ENCODE measurements at regions not wholly inside any gene's neighbourhood (a gene's known extent, or its start where the extent isn't known, plus 50 kb on each side); places are given as distances from the start of the nearest gene placed in this dataset.

DNA sequence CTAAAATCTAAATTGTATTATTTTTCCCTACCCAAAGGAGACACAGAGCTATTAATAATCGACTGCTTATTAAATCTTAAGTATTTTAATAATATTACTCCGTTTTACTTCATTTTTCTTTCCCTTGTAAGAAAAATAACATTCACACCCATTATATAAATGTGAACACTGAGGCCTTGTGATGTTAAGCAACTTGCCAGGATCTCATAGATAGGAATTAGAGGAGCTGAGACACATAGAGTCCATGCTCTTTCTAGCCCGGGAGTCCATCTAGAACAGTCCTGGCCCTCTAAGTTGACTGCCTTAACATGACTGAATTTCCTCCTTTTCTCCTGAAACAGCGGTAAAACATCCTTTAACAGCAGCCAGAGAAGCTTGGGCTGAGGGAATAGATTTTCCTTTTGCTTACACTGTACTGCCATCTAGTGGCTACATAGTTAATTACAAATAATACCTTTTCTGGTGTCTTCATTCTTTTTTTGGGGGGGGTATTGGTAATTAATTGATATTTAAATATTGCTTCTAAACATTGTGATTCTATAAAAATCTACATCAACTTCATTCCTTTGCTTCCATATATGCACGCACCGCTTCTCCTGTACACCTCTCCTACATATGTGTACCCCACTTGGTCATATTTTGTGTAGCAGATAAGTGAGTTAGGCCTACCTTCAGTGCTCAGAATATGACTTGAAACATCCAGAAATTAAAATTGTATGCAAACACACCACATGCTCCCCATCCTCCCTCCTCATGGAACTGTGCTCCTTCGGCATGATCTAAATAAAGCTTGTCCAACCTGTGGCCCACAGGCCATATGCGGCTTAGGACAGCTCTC lies 125.8 kb upstream of the HNMT start:
- Histone ChIP-seq H2AFZ (ENCODE audit: low read depth, low read length, severe bottlenecking) (no peak overlapping the region), H3K4me3 (ENCODE audit: insufficient read depth, low read length, poor library complexity, severe bottlenecking) (no peak overlapping the region), H4K20me1 (ENCODE audit: low read depth, low read length) (no peaks in the 10 kb centered on the region), H3K27ac (ENCODE audit: low read depth, low read length) (no peak overlapping the region), H3K9me2 (replicated peaks; ENCODE audit: insufficient read depth, low read length) (no peaks in the 10 kb centered on the region), H3K9ac (ENCODE audit: low read length) (no peak overlapping the region), H3K27me3 (ENCODE audit: low read length) (no peaks in the 10 kb centered on the region), H3K36me3 (ENCODE audit: low read length) (no peaks in the 10 kb centered on the region), H3K9me3 (ENCODE audit: insufficient read depth, low read length) (no peaks in the 10 kb centered on the region), H3K4me2 (ENCODE audit: low read depth, low read length, poor library complexity, severe bottlenecking) (no peak overlapping the region), H3F3A (ENCODE audit: insufficient read depth) (no peaks in the 10 kb centered on the region), H3K79me2 (ENCODE audit: insufficient read depth, low read length) (no peaks in the 10 kb centered on the region)
- TF ChIP-seq, protein P1, sequence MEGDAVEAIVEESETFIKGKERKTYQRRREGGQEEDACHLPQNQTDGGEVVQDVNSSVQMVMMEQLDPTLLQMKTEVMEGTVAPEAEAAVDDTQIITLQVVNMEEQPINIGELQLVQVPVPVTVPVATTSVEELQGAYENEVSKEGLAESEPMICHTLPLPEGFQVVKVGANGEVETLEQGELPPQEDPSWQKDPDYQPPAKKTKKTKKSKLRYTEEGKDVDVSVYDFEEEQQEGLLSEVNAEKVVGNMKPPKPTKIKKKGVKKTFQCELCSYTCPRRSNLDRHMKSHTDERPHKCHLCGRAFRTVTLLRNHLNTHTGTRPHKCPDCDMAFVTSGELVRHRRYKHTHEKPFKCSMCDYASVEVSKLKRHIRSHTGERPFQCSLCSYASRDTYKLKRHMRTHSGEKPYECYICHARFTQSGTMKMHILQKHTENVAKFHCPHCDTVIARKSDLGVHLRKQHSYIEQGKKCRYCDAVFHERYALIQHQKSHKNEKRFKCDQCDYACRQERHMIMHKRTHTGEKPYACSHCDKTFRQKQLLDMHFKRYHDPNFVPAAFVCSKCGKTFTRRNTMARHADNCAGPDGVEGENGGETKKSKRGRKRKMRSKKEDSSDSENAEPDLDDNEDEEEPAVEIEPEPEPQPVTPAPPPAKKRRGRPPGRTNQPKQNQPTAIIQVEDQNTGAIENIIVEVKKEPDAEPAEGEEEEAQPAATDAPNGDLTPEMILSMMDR (IDR thresholded peaks at IDR 0.05; ENCODE audit: insufficient read depth, low read length, poor library complexity, severe bottlenecking): no peak
- TF ChIP-seq EZH2phosphoT487 (conservative IDR thresholded peaks at IDR 0.05; ENCODE audit: low read length): no peak

DNA sequence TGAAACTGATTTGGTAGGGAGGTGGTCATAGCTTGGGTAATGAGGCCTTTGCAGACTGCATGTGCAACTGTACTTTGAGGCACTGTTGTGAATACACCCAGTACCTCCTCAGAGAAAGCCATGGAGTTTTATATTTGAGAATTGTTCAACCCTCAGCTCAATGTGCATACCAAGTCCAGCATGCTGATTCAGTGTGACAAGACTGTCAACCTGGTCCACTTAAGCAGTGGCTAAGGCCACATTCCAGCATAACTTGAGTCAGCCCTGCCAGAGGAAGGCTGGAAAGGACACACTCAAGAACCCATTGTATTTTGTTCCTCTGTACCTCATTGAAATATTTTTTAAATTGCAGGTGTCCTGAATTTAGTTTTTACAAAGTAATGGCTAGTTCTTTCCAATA lies 121.8 kb upstream of the HNMT start:
- H3K27ac ChIP-seq (ENCODE audit: low read depth, low read length): no peak overlapping the region
- TF ChIP-seq, protein P1 (IDR thresholded peaks at IDR 0.05; ENCODE audit: insufficient read depth, low read length, poor library complexity, severe bottlenecking): no peak
- H3K27me3 ChIP-seq (ENCODE audit: low read length): no peaks in the 10 kb centered on the region
- no peaks in the 10 kb centered on the region for H3K9me2 ChIP-seq (replicated peaks; ENCODE audit: insufficient read depth, low read length)
- H3K79me2 ChIP-seq (ENCODE audit: insufficient read depth, low read length): no peaks in the 10 kb centered on the region
- H3K4me2 ChIP-seq (ENCODE audit: low read depth, low read length, poor library complexity, severe bottlenecking): no peak overlapping the region
- no peak overlapping the region for H2AFZ ChIP-seq (ENCODE audit: low read depth, low read length, severe bottlenecking)
- H3K9ac ChIP-seq (ENCODE audit: low read length): no peak overlapping the region
- H3F3A ChIP-seq (ENCODE audit: insufficient read depth): no peaks in the 10 kb centered on the region
- H3K4me3 ChIP-seq (ENCODE audit: insufficient read depth, low read length, poor library complexity, severe bottlenecking): no peak overlapping the region
- H3K36me3 ChIP-seq (ENCODE audit: low read length): no peaks in the 10 kb centered on the region
- no peaks in the 10 kb centered on the region for H3K9me3 ChIP-seq (ENCODE audit: insufficient read depth, low read length)
- no peaks in the 10 kb centered on the region for H4K20me1 ChIP-seq (ENCODE audit: low read depth, low read length)

DNA sequence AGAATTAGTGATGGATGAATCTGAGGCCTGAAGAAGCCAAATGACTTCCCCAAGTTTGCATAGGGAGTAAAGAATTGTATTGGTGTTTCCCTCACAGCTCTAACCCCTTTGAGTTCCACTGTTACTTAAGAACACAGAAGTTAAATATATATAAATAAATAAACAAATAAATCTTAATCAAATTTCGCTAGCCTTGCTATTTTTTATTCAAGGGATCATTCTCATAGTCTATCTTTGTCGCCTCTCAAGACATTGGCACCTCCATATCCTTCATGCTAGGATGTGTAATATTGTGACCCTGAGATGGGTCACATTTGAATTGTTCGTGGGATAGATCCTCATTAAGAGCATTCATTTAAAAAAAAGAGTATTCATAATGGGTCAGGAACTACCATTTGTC lies 121.3 kb upstream of the HNMT start:
- H3K9me3 ChIP-seq (ENCODE audit: insufficient read depth, low read length): no peaks in the 10 kb centered on the region
- H3K27me3 ChIP-seq (ENCODE audit: low read length): no peaks in the 10 kb centered on the region
- no peaks in the 10 kb centered on the region for H3K9me2 ChIP-seq (replicated peaks; ENCODE audit: insufficient read depth, low read length)
- no peak overlapping the region for H3K4me2 ChIP-seq (ENCODE audit: low read depth, low read length, poor library complexity, severe bottlenecking)
- no peak for TF ChIP-seq EZH2phosphoT487 (conservative IDR thresholded peaks at IDR 0.05; ENCODE audit: low read length)
- TF ChIP-seq, protein P1 (IDR thresholded peaks at IDR 0.05; ENCODE audit: insufficient read depth, low read length, poor library complexity, severe bottlenecking): no peak
- no peaks in the 10 kb centered on the region for H3K79me2 ChIP-seq (ENCODE audit: insufficient read depth, low read length)
- no peak overlapping the region for H3K4me3 ChIP-seq (ENCODE audit: insufficient read depth, low read length, poor library complexity, severe bottlenecking)
- no peaks in the 10 kb centered on the region for H4K20me1 ChIP-seq (ENCODE audit: low read depth, low read length)
- no peak overlapping the region for H2AFZ ChIP-seq (ENCODE audit: low read depth, low read length, severe bottlenecking)
- no peak overlapping the region for H3K27ac ChIP-seq (ENCODE audit: low read depth, low read length)
- no peak overlapping the region for H3K9ac ChIP-seq (ENCODE audit: low read length)
- no peaks in the 10 kb centered on the region for H3K36me3 ChIP-seq (ENCODE audit: low read length)
- H3F3A ChIP-seq (ENCODE audit: insufficient read depth): no peaks in the 10 kb centered on the region
